HG02840 (cell line): ENCODE measurements at regions not wholly inside any gene's neighbourhood (a gene's known extent, or its start where the extent isn't known, plus 50 kb on each side); places are given as distances from the start of the nearest gene placed in this dataset.
"Not testable (repeated sequence)": the region's sequence is repeated elsewhere in the genome, so short reads cannot be mapped to it uniquely, and the experiment has no call there.

ENCODE experiments used
- ATAC-seq: cut with Tn5 transposase; IDR thresholded peaks from one replicate; pipeline ENCODE4 v1.9.1; 2021; ENCODE audit warnings: mild to moderate bottlenecking, moderate library complexity, moderate number of reproducible peaks; ENCODE audit not compliant: unreplicated experiment, low FRiP score

DNA sequence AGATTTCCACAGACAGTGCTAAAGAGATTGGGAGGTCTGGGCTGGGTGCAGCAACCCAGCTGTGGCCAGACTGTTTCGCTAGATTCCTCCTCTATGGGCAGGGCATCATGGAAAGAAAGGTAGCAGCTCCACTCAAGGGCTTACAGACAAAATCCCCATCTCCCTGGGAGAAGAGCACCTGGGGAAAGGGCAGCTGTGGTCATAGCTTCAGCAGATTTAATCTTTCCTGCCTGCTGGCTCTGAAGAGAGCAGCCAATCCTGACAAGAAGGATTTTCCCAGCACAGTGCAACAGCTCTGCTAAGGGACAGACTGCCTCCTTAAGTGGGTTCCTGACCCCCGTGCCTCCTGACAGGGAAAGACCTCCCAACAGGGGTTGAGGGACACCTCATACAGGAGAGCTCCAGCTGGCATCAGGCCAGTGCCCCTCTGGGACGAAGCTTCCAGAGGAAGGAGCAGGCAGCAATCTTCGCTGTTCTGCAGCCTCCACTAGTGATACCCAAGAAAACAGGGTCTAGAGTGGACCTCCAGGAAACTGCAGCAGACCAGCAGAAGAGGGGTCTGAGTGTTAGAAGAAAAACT lies 1379.3 kb upstream of the ACO1 start:
- ATAC-seq: no peak

DNA sequence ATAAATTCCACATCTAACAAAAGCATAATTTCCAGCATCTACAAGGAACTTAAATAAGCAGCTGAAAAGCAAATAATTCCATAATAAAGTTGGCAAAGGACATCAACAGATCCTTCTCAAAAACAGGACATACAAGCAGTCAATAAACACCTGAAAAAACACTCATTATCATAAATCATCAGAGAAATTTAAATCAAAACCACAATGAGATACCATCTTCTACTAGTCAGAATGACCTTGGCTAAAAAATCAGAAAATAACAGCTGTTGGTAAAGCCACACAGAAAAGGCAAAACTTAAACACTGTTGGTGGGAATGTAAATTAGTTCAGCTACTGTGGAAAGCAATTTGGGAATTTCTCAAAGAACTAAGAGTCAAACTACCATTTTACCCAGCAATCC lies 1371.1 kb upstream of the ACO1 start:
- no peak for ATAC-seq

DNA sequence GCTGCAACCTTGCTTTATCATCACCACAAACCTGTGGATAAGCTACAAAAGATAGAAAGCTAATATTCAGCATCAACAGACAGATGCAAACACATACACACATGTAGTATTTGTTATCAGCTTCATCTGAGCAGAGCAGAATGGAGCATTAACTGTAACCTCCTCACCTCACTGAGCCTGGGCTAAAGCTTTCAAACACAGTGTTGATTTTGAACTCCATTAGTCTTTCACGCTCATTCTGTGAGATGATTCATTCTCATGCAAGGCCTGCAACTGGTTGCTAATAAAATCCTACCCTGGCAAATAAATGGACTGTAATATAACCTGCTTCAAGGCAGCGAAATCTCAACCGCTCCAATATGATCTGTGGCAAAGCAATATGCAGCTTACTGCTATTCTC lies 1360.6 kb upstream of the ACO1 start:
- ATAC-seq: no peak

DNA sequence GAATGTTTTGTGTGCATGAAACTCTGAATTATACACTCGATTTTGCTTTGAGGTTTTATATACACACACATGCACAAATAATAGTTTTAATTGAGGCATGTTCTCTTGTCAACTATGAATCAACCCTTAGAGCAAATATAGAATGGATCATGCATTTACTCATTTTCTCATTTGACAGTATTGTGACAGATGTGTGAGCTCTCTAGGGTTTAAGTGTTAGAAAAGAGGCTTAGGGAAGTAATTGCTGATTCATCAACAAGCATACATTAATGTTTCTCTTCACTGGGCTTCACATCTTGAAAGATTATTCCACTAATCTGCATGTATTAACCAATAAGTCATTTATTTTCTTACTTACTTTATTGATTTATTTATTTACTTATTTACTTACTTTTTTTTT lies 1356.8 kb upstream of the ACO1 start:
- no peak for ATAC-seq

DNA sequence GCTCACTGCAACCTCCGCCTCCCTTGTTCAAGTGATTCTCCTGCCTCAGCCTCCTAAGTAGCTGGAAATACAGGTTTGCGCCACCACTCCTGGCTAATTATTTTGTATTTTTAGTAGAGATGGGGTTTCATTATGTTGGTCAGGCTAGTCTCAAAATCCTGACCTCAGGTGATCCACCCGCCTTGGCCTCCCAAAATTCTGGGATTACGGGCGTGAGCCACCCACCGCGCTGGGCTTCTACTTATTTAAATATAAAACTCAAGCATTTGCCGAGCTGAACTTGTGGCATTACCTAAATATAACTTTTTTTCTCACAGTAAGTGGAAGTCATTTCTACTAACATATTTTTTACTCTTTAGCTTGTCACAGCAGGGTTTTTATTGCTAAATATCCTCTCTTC lies 1356.3 kb upstream of the ACO1 start:
- ATAC-seq: no peak

DNA sequence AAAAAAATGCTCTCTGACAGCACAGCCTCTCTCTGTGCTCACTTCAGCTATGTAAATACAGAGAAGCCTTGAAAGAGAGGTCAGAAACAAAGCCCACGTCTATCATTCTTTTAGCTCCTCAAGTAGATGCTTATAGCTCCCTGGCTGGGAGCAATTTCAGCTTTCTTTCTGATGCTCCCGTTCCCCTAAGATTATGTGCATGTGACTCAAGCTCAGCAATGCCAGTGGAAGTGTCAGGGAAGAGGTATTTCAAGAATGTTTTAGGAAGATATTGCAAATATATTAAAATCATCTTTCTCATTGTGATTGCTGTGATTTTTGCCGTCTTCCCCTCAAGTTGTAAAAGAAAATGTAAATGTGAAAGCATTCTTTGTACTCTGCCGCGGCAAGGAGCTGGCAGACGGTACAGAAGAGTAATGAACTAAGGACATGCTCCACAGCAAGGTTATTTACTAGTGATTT lies 1353.7 kb upstream of the ACO1 start:
- ATAC-seq: no peak

DNA sequence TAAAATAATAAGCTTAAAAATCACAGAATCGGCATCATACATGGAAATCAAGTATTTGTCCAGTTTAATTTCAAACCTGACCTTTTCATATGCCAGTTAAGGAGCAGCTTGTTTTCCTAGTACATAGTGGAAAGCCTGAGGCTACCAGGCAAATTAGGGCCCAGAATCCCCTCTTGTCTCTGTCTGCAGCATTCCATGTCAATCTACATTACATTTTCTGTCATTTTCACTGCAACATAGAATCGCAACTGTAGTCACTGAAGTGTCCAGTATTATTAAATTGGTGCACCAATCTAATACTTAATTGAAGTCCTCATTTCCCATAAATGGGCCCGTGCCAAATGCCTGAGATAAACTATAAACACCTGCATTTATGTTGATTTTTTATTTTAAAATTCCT lies 1352.2 kb upstream of the ACO1 start:
- no peak for ATAC-seq

DNA sequence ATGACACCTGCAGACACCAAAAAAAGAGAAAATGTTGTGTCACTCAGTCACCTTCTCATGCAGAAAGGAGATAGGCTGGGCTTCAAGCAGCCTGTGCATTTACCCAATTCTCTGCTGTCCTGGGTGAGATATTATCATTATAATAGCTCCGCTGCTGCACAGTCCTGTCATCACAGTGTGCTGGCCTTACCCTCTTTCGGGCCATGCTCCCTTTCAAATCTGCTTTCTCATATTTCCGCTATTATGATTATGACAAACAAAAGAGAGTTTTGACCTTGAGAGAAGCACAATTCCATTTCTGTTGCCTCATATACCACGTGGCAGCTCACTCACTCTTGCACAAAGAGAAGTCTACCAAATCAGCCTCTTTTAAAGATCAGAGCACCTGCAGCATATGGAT lies 1350.1 kb upstream of the ACO1 start:
- no peak for ATAC-seq

DNA sequence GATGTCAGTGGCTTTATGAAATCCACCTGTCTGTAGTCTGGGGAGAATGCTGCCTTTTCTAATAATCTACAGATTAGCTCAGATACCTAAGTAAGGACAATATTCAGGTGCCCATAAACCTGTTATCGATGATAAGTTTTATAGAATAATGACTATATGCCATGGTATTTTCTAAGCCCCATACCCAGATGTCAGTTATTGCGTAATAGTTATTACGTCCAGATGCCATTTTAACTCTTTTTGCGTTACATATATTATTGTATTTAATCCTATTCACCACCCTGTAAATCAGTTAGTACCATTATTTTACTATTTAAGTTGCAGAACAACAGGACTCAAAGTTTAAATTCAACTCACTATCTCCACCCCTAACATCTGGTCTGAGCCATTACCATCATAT lies 1343.9 kb upstream of the ACO1 start:
- no peak for ATAC-seq

DNA sequence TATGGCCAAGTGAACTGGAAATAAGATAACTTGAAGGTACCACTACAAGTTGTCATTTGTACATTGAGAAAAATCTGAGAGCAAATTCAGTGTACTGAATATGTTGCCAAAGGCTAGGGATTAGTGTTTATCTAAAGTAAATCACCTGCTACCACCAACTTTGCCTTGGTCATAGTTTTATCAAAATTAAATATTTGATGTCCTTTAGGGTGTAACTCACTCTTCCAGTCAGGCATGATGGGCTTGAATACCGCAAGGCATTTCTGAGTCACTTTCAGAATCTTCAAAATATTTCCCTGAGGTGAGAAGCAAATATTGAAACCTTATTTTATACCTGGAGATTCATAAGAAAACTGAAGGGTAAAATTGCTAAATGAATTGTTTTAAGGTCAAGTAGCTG lies 1338.6 kb upstream of the ACO1 start:
- no peak for ATAC-seq

DNA sequence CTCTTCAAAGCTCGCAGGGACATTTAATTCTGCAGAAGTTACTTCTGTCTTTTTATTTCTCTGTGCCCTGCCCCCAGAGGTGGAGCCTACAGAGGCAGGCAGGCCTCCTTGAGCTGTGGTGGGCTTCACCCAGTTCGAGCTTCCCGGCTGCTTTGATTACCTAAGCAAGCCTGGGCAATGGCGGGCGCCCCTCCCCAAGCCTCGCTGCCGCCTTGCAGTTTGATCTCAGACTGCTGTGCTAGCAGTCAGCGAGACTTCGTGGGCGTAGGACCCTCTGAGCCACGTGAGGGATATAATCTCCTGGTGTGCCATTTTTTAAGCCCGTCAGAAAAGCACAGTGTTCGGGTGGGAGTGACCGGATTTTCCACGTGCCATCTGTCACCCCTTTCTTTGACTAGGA lies 1322.9 kb upstream of the ACO1 start:
- ATAC-seq: not testable (repeated sequence)

DNA sequence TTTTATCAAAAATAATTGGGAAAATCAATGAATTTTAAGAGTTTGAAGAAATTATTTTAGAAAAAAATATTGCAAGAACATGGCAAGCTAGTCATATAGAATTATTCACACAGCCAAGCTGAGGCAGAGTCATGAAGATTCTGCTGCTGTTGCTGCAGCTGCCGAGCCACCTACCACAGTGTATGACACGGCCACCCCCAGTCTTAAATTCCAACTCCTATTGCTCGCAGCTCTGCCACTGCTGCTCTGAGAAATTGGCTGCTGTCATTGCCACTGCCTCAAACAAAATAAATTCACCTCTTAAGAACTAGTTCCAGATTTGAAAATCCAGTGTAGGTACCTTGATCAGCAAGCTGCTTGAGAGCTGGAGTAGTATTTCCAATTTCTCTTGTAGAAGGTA lies 1318.8 kb upstream of the ACO1 start:
- ATAC-seq: no peak

DNA sequence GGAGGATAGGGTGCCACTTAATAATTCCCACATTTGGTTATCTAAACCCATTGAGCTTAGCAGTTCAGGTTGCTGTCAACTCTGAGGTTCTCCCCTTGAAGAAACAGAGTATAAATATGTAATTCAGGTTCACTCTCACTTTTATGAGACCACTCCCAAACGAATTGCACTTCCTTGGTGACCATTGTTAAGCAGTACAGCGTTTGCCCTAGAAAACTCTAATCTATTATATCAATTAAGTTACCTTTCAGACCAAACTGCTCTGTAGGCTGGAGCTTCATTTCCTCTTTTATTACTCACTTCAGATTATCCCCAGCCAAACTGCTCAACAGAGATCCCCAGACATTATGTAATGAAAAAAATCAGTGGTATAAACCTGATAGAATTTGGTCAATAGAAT lies 1317.0 kb upstream of the ACO1 start:
- no peak for ATAC-seq

DNA sequence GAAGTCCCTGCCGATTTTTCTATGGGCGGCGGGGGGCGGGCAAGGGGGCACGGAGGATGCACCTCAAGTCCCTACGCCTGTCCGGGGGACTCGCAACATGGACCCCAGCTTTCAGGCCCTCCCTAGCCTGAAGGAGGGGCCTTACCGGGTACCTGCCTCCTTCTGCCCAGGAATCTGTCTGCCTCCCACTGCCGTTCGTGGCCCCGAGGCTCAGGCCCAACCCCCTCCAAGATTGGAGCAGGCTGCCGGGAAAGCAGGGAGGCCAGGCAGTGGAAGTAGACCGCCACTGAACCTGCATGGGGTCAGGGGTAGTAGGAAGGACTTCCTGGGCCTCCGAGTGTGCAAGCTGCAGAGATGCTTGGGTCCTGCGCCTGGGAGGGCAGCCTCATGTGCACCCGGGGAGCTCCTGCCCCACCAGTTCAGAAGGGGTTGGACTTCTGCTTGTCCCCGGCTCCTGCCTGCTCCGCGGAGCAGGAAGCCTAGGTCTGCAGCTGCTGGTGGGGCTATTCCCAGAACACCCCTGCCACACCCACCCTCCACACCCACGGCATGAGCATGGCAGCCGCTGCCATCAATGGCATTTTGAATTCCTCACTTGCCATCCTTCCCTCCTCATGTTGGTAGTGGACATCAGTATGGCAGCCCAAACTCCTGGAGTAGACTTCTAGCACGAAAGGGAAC lies 1312.7 kb upstream of the ACO1 start:
- no peak for ATAC-seq

DNA sequence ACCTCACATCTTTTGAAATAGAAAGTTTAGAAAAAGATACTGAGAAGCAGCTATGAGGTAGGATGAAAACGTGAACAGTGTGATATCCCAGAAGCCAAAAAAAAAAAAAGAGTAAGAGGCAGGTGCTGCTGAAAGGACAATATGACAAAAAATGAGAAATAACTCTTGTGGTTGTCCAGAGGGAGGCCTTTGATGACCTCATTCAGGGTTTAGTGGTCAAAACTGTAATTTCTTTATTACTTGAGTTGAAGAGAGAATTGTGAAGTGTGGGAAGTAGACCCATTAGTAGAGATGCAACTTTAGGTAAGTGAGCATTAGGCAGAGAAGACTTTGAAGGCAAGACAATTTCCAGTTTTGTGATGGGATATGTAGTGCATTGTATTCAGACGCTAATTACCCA lies 1306.3 kb upstream of the ACO1 start:
- no peak for ATAC-seq

DNA sequence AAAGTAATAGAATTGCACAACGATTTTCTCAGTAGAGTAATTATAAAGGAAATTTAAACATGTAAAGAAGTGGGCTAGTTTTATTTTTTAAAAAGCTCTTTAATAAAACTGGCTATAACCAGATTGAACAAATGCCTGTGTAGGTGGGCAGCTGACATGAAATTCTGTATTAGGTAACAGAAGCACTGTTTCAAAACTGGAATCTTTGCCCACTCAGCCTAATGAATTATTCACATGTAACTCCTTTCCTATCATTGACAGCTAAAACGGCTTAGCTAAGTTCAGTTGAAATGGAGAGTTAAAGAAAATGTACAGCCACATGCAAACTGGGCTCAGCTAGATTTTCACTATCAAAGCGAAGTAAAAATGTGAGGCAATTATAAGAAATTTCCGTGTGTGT lies 1300.1 kb upstream of the ACO1 start:
- no peak for ATAC-seq

DNA sequence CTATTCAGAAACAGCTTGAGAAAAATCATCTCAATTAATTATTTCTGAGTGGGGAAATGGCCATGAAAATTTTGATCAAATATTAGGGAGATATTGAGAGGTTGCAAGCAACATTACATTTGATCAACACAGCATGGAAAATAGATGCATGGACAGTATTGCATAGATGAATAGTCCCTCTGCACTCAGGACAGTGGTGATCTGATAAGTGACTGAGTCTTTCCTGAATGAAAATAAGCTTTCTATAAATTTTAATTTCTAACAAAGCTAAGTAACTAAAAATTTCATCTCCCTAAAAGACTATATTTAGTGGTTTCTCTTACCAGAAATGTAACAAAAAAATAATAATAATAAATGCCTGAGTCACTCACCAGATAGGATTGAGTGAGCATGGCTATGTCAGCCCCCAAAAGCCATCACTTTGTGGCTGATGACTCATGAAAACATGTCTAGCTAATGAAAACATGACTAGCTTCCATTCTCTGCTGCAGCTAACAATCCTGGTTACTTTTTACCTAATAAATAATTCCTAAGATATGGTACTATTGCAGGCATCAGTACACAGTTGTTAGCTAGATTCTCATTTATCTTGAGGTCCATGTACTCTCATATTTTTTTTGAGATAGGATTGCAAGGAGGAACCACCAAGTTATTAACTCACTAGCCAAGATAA lies 1294.8 kb upstream of the ACO1 start:
- no peak for ATAC-seq

DNA sequence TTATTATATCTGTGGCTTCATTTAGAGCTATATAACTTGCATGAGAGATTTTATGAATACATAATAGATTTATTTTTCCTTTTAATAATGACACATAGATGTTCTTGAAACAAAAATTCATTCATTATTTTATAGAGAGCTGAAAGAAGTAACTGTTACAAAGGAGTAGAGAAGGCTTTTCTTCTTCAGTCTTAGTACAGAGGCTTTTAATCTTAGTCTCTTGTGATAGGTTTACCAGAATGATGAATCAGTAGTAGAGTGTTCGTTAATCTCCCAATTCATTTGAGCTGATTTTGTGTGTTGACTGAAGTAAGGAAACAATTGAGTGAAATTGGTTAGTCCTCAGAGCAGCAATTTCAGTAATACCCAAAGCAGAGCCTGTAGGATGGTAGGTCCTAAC lies 1284.1 kb upstream of the ACO1 start:
- no peak for ATAC-seq

DNA sequence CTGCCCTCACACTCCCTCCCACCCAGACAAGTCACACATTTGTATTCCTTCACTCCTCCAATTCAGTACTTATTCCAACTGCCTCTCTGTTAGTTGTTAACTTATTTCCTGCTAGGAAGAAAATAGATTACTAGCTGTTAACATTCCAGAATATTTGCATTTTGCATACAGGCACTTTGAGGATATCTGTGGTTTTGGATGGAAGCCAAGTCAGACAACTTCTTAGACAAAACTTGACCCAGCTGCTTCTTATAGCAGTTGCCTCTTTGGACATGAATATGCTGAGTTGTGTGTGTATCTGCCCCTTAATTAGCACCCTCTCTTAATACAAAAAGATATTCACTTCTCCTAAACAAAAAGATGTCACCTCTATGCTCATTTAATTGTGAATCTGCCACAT lies 1280.6 kb upstream of the ACO1 start:
- ATAC-seq: no peak

DNA sequence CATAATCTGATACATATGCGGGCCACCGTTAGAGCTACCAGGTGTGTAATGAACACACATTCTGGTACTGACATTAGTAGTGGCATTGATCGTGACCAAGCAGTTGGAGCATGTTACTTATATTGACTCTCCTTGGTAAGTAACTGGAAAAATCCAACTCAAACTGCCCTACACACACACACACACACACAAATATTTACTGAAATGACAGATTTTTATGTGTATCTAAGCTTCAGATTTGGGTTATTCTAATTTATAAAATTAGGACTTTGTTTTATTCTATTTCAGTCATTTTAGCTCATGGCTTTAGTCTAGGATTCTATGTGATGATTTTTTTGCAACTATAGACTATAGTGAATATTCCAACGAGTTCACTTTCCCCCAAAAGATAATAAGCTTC lies 1280.2 kb upstream of the ACO1 start:
- ATAC-seq: no peak

DNA sequence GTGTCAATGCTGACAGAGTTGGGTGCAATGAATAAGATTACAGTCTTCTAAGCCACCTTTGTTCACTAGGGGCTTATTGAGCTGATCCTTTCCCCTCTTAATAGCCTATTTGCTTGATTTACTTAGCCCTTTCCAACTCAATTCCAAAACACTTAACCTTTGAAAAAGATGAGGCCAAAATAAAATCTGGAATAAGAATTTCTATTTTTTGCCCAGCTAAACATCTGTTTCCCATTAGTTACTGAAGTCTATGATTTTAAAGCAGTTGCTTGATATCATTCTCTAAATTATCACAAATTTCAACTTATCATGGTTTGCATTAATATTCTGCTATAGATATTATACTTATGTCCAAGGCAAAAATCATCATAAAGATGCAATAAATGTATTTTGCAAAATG lies 1272.0 kb upstream of the ACO1 start:
- no peak for ATAC-seq

DNA sequence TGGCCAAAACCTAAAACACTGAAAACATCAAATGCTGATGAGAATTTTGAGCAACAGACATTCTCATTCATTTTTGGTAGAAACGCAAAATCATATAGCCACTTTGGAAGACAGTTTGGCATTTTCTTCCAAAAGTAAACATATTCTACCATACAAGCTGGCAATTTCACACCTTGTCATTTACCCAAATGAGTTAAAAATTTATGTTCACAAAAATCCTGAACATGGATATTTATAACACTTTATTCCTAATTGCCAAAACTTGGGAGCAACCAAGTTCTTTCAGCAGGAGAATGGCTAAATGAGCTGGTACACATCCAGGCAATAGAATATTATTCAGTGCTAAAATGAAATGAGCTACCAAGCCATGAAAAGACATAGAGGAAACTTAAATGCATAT lies 1270.1 kb upstream of the ACO1 start:
- no peak for ATAC-seq
